HG03095 (cell line): ENCODE measurements at regions not wholly inside any gene's neighbourhood (a gene's known extent, or its start where the extent isn't known, plus 50 kb on each side); places are given as distances from the start of the nearest gene placed in this dataset.

Experiments
- ATAC-seq: cut with Tn5 transposase; IDR thresholded peaks from one replicate; pipeline ENCODE4 v1.9.1; 2021; ENCODE audit warnings: moderate library complexity; ENCODE audit not compliant: unreplicated experiment

- ATAC-seq = no peak
These were observed 85.3 kb upstream of the HIVEP1 start for GRCh38 chr6:11926594-11927407.

- ATAC-seq = no peak
These were observed 86.3 kb upstream of the HIVEP1 start for GRCh38 chr6:11925805-11926204.

- ATAC-seq = no peak
These were observed 88.5 kb upstream of the HIVEP1 start for GRCh38 chr6:11923621-11924020.

GRCh38 chr6:11922901-11923300 is 89.2 kb upstream of the HIVEP1 start:
- no peak for ATAC-seq

GRCh38 chr6:11921751-11922150 is 90.4 kb upstream of the HIVEP1 start:
- no peak for ATAC-seq

- ATAC-seq = no peak
These were observed 91.1 kb upstream of the HIVEP1 start for GRCh38 chr6:11921017-11921438.

- ATAC-seq = no peak
These were observed 91.5 kb upstream of the HIVEP1 start for GRCh38 chr6:11920566-11920965.

- no peak for ATAC-seq
These were observed 92.2 kb upstream of the HIVEP1 start for GRCh38 chr6:11919771-11920440.

GRCh38 chr6:11918739-11919605 is 93.1 kb upstream of the HIVEP1 start:
- no peak for ATAC-seq

- no peak for ATAC-seq
These were observed 94.0 kb upstream of the HIVEP1 start for GRCh38 chr6:11917951-11918738.

- no peak for ATAC-seq
These were observed 99.7 kb upstream of the HIVEP1 start for GRCh38 chr6:11912420-11912819.

GRCh38 chr6:11911538-11911937 is 100.6 kb upstream of the HIVEP1 start:
- no peak for ATAC-seq

GRCh38 chr6:11909696-11910132 is 102.4 kb upstream of the HIVEP1 start:
- no peak for ATAC-seq

- ATAC-seq = no peak
These were observed 103.5 kb upstream of the HIVEP1 start for GRCh38 chr6:11908436-11909105.

GRCh38 chr6:11903645-11904044 is 108.5 kb upstream of the HIVEP1 start:
- ATAC-seq = no peak

GRCh38 chr6:11902527-11902926 is 109.6 kb upstream of the HIVEP1 start:
- no peak for ATAC-seq

- ATAC-seq = no peak
These were observed 111.2 kb upstream of the HIVEP1 start for GRCh38 chr6:11900662-11901598.

- ATAC-seq = no peak
These were observed 112.5 kb upstream of the HIVEP1 start for GRCh38 chr6:11899645-11900044.

GRCh38 chr6:11894212-11894611 is 115.6 kb upstream of the ADTRP start:
- ATAC-seq = no peak
